Trophoblast cell (in vitro differentiated cells and primary cell): ENCODE measurements at regions not wholly inside any gene's neighbourhood (a gene's known extent, or its start where the extent isn't known, plus 50 kb on each side); places are given as distances from the start of the nearest gene placed in this dataset.

Source experiments
- DNase-seq, 2 donors: peaks; one replicate each; pipeline ENCODE4 v3.0.0-alpha.2; 2016
- H2AFZ ChIP-seq: 2 replicates; pipeline ENCODE4 v1.6.1; 2013; ENCODE audit warnings: low read length, moderate library complexity, mild to moderate bottlenecking; ENCODE audit not compliant: insufficient read depth, poor library complexity
- H2AK5ac ChIP-seq: 2 replicates; pipeline ENCODE4 v1.6.1; 2013; ENCODE audit warnings: mild to moderate bottlenecking, low read length
- H2BK120ac ChIP-seq: 2 replicates; pipeline ENCODE4 v1.6.1; 2013; ENCODE audit warnings: low read length, mild to moderate bottlenecking, moderate library complexity; ENCODE audit not compliant: insufficient read depth, poor library complexity
- H2BK12ac ChIP-seq: 2 replicates; pipeline ENCODE4 v1.6.1; 2013; ENCODE audit warnings: mild to moderate bottlenecking, low read length, moderate library complexity
- H2BK5ac ChIP-seq: 2 replicates; pipeline ENCODE4 v1.6.1; 2013; ENCODE audit warnings: low read length, low read depth, moderate library complexity, mild to moderate bottlenecking; ENCODE audit not compliant: poor library complexity
- H3K14ac ChIP-seq: 2 replicates; pipeline ENCODE4 v1.6.1; 2013; ENCODE audit warnings: mild to moderate bottlenecking, low read length
- H3K18ac ChIP-seq: 2 replicates; pipeline ENCODE4 v1.6.1; 2013; ENCODE audit warnings: mild to moderate bottlenecking, low read length
- H3K23ac ChIP-seq: 2 replicates; pipeline ENCODE4 v1.6.1; 2013; ENCODE audit warnings: low read length
- H3K27ac ChIP-seq: 2 replicates; pipeline ENCODE4 v1.5.1; 2013; ENCODE audit warnings: low read depth, mild to moderate bottlenecking, inconsistent platforms, low read length, moderate library complexity
- H3K27me3 ChIP-seq: 2 replicates; pipeline ENCODE4 v1.6.1; 2013; ENCODE audit warnings: inconsistent platforms, mild to moderate bottlenecking, low read length, moderate library complexity; ENCODE audit not compliant: insufficient read depth
- H3K36me3 ChIP-seq, 2 experiments: 1 replicate in 1 of 2; 2 replicates in 1 of 2; pipeline ENCODE4 v1.6.1; 2013; ENCODE audit warnings: low read length in 2 of 2, mild to moderate bottlenecking in 2 of 2, moderate library complexity in 1 of 2; ENCODE audit not compliant: insufficient read depth in 2 of 2, control insufficient read depth in 1 of 2
- H3K4ac ChIP-seq: 2 replicates; pipeline ENCODE4 v1.6.1; 2013; ENCODE audit warnings: low read depth, mild to moderate bottlenecking, low read length, moderate library complexity
- H3K4me1 ChIP-seq, 2 experiments: 1 replicate in 1 of 2; 2 replicates in 1 of 2; pipeline ENCODE4 v1.6.1; 2013; ENCODE audit warnings: low read length in 2 of 2, mild to moderate bottlenecking in 2 of 2, moderate library complexity in 1 of 2; ENCODE audit not compliant: insufficient read depth in 2 of 2, control insufficient read depth in 1 of 2
- H3K4me2 ChIP-seq: 2 replicates; pipeline ENCODE4 v1.6.1; 2013; ENCODE audit warnings: inconsistent platforms, mild to moderate bottlenecking, low read length, moderate library complexity
- H3K4me3 ChIP-seq: 2 replicates; pipeline ENCODE4 v1.5.1; 2013; ENCODE audit warnings: mild to moderate bottlenecking, low read depth, low read length, inconsistent platforms
- H3K79me1 ChIP-seq: one replicate; pipeline ENCODE4 v1.6.1; 2013; ENCODE audit warnings: low read length
- H3K79me2 ChIP-seq: 2 replicates; pipeline ENCODE4 v1.6.1; 2013; ENCODE audit warnings: low read length, mild to moderate bottlenecking; ENCODE audit not compliant: control insufficient read depth, insufficient read depth, poor library complexity
- H3K9ac ChIP-seq: 2 replicates; pipeline ENCODE4 v1.6.1; 2013; ENCODE audit warnings: mild to moderate bottlenecking, low read length
- H3K9me3 ChIP-seq: 2 replicates; pipeline ENCODE4 v1.6.1; 2013; ENCODE audit warnings: low read depth, mild to moderate bottlenecking, control low read depth, inconsistent platforms, low read length; ENCODE audit not compliant: insufficient read depth
- H4K12ac ChIP-seq: 2 replicates; pipeline ENCODE4 v1.6.1; 2013; ENCODE audit warnings: low read depth, mild to moderate bottlenecking, low read length, moderate library complexity
- H4K8ac ChIP-seq: 2 replicates; pipeline ENCODE4 v1.6.1; 2013; ENCODE audit warnings: low read depth, mild to moderate bottlenecking, low read length, moderate library complexity
- H4K91ac ChIP-seq: one replicate; pipeline ENCODE4 v1.6.1; 2013; ENCODE audit warnings: low read depth, mild to moderate bottlenecking, low read length, moderate library complexity
- whole genome bisulfite sequencing: extraction: QIAGEN DNeasy Blood & Tissue Kit; methylation state at CpG from one replicate; pipeline ENCODE4 v1.1.7; 2013; ENCODE audit warnings: missing lambda C conversion rate; ENCODE audit not compliant: insufficient read length, insufficient coverage; ENCODE audit errors: extremely low coverage; 5-methylcytosine and 5-hydroxymethylcytosine counted together

- H2AK5ac ChIP-seq, result no peak overlapping the region
- H2BK12ac ChIP-seq, result no peak overlapping the region
- H3K9ac ChIP-seq, result no peak overlapping the region
- no peaks in the 10 kb centered on the region for H3K4me1 ChIP-seq
- H4K8ac ChIP-seq, result no peak overlapping the region
- no peak for DNase-seq
- H3K9me3 ChIP-seq, result no peaks in the 10 kb centered on the region
- H3K27me3 ChIP-seq, result no peaks in the 10 kb centered on the region
- no peaks in the 10 kb centered on the region for H3K79me1 ChIP-seq
- no peak overlapping the region for H3K14ac ChIP-seq
- H3K27ac ChIP-seq, result no peak overlapping the region
- no peaks in the 10 kb centered on the region for H3K79me2 ChIP-seq
- no peak overlapping the region for H3K23ac ChIP-seq
- no peak overlapping the region for H4K12ac ChIP-seq
- H2BK5ac ChIP-seq, result no peak overlapping the region
- no peak overlapping the region for H3K4me2 ChIP-seq
- WGBS, result no CpG with 5 or more reads among the region's 2 CpGs
- no peak overlapping the region for H3K4ac ChIP-seq
- no peak overlapping the region for H2BK120ac ChIP-seq
- no peak overlapping the region for H2AFZ ChIP-seq
- no peaks in the 10 kb centered on the region for H3K36me3 ChIP-seq
- H3K18ac ChIP-seq, result no peak overlapping the region
- no peak overlapping the region for H3K4me3 ChIP-seq
- no peak overlapping the region for H4K91ac ChIP-seq
Observed at GRCh38 chr2:209358992-209359391, 64.9 kb upstream of the MAP2 start.

- H3K36me3 ChIP-seq, result no peaks in the 10 kb centered on the region
- H3K23ac ChIP-seq, result no peak overlapping the region
- H4K12ac ChIP-seq, result no peak overlapping the region
- H2AK5ac ChIP-seq, result no peak overlapping the region
- no peaks in the 10 kb centered on the region for H3K79me2 ChIP-seq
- no peak overlapping the region for H4K91ac ChIP-seq
- H3K9me3 ChIP-seq, result no peaks in the 10 kb centered on the region
- no CpG with 5 or more reads among the region's 1 CpG for whole genome bisulfite sequencing
- no peak overlapping the region for H4K8ac ChIP-seq
- H2AFZ ChIP-seq, result no peak overlapping the region
- no peak overlapping the region for H3K9ac ChIP-seq
- no peak overlapping the region for H2BK5ac ChIP-seq
- no peaks in the 10 kb centered on the region for H3K27me3 ChIP-seq
- H3K18ac ChIP-seq, result no peak overlapping the region
- H3K79me1 ChIP-seq, result no peaks in the 10 kb centered on the region
- H3K4me2 ChIP-seq, result no peak overlapping the region
- H3K4ac ChIP-seq, result no peak overlapping the region
- no peak overlapping the region for H3K27ac ChIP-seq
- H3K4me3 ChIP-seq, result no peak overlapping the region
- no peak overlapping the region for H3K14ac ChIP-seq
- H2BK12ac ChIP-seq, result no peak overlapping the region
- H3K4me1 ChIP-seq, result no peaks in the 10 kb centered on the region
- H2BK120ac ChIP-seq, result no peak overlapping the region
- no peak for DNase-seq
Observed at GRCh38 chr2:209367075-209367747, 56.6 kb upstream of the MAP2 start.

DNA sequence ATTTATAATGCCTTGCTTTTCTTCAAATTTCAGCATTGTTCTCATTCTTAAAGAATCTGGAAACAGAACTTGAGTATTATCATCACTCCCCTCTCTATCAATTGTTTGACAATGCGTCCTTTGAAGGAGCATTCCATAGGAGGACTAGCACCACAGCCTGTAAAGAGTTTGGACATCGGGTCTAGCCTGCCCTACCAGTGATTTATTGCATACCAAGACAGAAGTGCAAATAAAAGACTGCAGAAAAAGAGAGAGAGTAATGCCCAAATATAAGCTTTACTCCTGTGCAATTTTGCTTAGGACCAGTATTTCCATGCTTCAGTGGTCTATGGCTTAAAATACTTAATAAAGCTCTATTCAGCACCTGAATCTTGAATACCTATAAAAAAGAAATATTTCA lies 55.4 kb upstream of the MAP2 start:
- Histone ChIP-seq H3K14ac (no peak overlapping the region), H3K4me2 (no peak overlapping the region), H3K79me2 (no peaks in the 10 kb centered on the region), H3K36me3 (no peaks in the 10 kb centered on the region), H3K4me3 (no peak overlapping the region), H3K4me1 (no peaks in the 10 kb centered on the region), H3K18ac (no peak overlapping the region), H3K27me3 (no peaks in the 10 kb centered on the region), H2AK5ac (no peak overlapping the region), H2BK120ac (no peak overlapping the region), H4K8ac (no peak overlapping the region), H3K9me3 (no peaks in the 10 kb centered on the region), H2BK5ac (no peak overlapping the region), H3K27ac (no peak overlapping the region), H3K9ac (no peak overlapping the region), H3K4ac (no peak overlapping the region), H4K91ac (no peak overlapping the region), H3K23ac (no peak overlapping the region), H3K79me1 (no peaks in the 10 kb centered on the region), H2BK12ac (no peak overlapping the region), H2AFZ (no peak overlapping the region), H4K12ac (no peak overlapping the region)
- no peak for DNase-seq
- no CpG with 5 or more reads among the region's 2 CpGs for WGBS

DNA sequence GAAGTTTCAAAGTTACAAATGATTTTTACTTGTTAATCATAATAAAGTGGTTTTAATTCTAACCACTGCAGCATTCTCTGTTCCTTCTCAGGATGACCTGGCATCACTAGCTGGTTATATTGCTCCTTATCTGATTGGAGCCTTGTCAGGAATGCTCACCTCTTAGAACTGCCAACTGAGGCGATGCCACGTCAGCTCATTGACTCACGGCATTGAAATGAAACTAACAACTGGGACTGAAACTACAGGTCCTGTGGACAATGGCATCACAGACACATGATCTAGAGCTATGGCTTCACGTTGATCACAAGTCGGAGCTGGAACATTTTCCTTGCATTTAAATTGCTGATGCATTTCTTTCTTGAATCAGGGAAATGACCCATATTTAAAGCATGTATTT lies 54.9 kb upstream of the MAP2 start:
- H3K9me3 ChIP-seq, result no peaks in the 10 kb centered on the region
- no peak overlapping the region for H4K12ac ChIP-seq

More for the DNA sequence above, 54.9 kb upstream of the MAP2 start:
- Histone ChIP-seq H3K27me3 (no peaks in the 10 kb centered on the region), H3K36me3 (no peaks in the 10 kb centered on the region), H2BK12ac (no peak overlapping the region), H3K4me2 (no peak overlapping the region), H4K8ac (no peak overlapping the region), H3K4ac (no peak overlapping the region), H3K23ac (no peak overlapping the region), H2AK5ac (no peak overlapping the region), H3K14ac (no peak overlapping the region), H3K18ac (no peak overlapping the region), H2BK5ac (no peak overlapping the region), H3K4me1 (no peaks in the 10 kb centered on the region), H3K79me1 (no peaks in the 10 kb centered on the region), H3K79me2 (no peaks in the 10 kb centered on the region), H2AFZ (no peak overlapping the region), H3K4me3 (no peak overlapping the region), H3K27ac (no peak overlapping the region), H2BK120ac (no peak overlapping the region), H4K91ac (no peak overlapping the region), H3K9ac (no peak overlapping the region)
- DNase-seq, result peak; percentile 91 to 95
- WGBS, result no CpG with 5 or more reads among the region's 5 CpGs
